PC-3 (cell line): ENCODE measurements at regions not wholly inside any gene's neighbourhood (a gene's known extent, or its start where the extent isn't known, plus 50 kb on each side); places are given as distances from the start of the nearest gene placed in this dataset.

Experiments
- ATAC-seq: fragments of 200-7000 bp; cut with Tn5 transposase; 2 replicates; pipeline ENCODE4 v1.9.1; 2020; ENCODE audit warnings: mild to moderate bottlenecking, moderate library complexity
- BruUV-seq: library from RNA; stranded (reverse); fragments of 400-500 nt; replicated peaks from 2 replicates; lab custom pipeline; 2021; lab: Mats Ljungman, UMichigan
- CTCF ChIA-PET: fragments of 300-600 bp; sonication (Branson Sonifier 250); formaldehyde crosslinking; loops from one replicate; lab custom pipeline; 2022; ENCODE audit warnings: antibody characterized with exemption; lab: Charles Lee
- POLR2A ChIA-PET: fragments of 300-600 bp; sonication (Branson Sonifier 250); formaldehyde crosslinking; loops from one replicate; lab custom pipeline; 2022; ENCODE audit warnings: antibody characterized with exemption; ENCODE audit not compliant: unreplicated experiment; lab: Charles Lee
- DNase-seq: peaks from one replicate; pipeline ENCODE4 v3.0.0-alpha.2; 2015
- H2AFZ ChIP-seq: fragments of 300-600 bp; sonication (generic); 2 replicates; pipeline ENCODE4 v1.6.0; 2016; ENCODE audit warnings: antibody characterized with exemption, low read length
- H3F3A ChIP-seq: fragments of 300-600 bp; sonication (generic); one replicate; pipeline ENCODE4 v1.6.0; 2017; ENCODE audit warnings: antibody characterized with exemption, low read length, control low read depth, mild to moderate bottlenecking; ENCODE audit not compliant: unreplicated experiment
- H3K27ac ChIP-seq: fragments of 300-600 bp; sonication (generic); 2 replicates; pipeline ENCODE4 v1.5.1; 2016; ENCODE audit warnings: mild to moderate bottlenecking, low read length
- H3K27me3 ChIP-seq: fragments of 300-600 bp; sonication (generic); 2 replicates; pipeline ENCODE4 v1.6.1; 2016; ENCODE audit warnings: low read length, mixed read lengths
- H3K36me3 ChIP-seq: fragments of 300-600 bp; sonication (generic); 2 replicates; pipeline ENCODE4 v1.6.1; 2016; ENCODE audit warnings: low read depth, mixed run types, low read length, mixed read lengths
- H3K4me1 ChIP-seq: fragments of 300-600 bp; sonication (generic); 2 replicates; pipeline ENCODE4 v1.5.1; 2016; ENCODE audit warnings: low read length; ENCODE audit not compliant: insufficient read depth
- H3K4me2 ChIP-seq: fragments of 300-600 bp; sonication (generic); 2 replicates; pipeline ENCODE4 v1.6.0; 2016; ENCODE audit warnings: low read length
- H3K4me3 ChIP-seq: fragments of 300-600 bp; sonication (generic); 2 replicates; pipeline ENCODE4 v1.5.1; 2016; ENCODE audit warnings: mild to moderate bottlenecking, low read length, mixed read lengths
- H3K79me2 ChIP-seq: fragments of 300-600 bp; sonication (generic); 2 replicates; pipeline ENCODE4 v1.6.1; 2017; ENCODE audit warnings: low read length, mixed read lengths
- H3K9ac ChIP-seq: fragments of 300-600 bp; sonication (generic); 2 replicates; pipeline ENCODE4 v1.6.0; 2016; ENCODE audit warnings: mild to moderate bottlenecking, low read length
- H3K9me2 ChIP-seq: fragments of 300-600 bp; sonication (generic); replicated peaks from 2 replicates; pipeline ENCODE4 v1.6.1; 2016; ENCODE audit warnings: mixed run types, low read length, mixed read lengths
- H3K9me3 ChIP-seq: fragments of 300-600 bp; sonication (generic); 2 replicates; pipeline ENCODE4 v1.6.1; 2016; ENCODE audit warnings: low read length, mixed read lengths
- H4K20me1 ChIP-seq: fragments of 300-600 bp; sonication (generic); 2 replicates; pipeline ENCODE4 v1.6.1; 2016; ENCODE audit warnings: low read length, mixed read lengths
- EZH2 ChIP-seq: fragments of 300-600 bp; sonication (generic); IDR thresholded peaks from one replicate; pipeline ENCODE4 v1.6.1; 2017; ENCODE audit warnings: antibody characterized with exemption, mild to moderate bottlenecking, low read length; ENCODE audit not compliant: unreplicated experiment
- EZH2phosphoT487 ChIP-seq: fragments of 300-600 bp; sonication (generic); IDR thresholded peaks from 2 replicates; pipeline ENCODE4 v1.6.1; 2018; ENCODE audit warnings: mild to moderate bottlenecking, antibody characterized with exemption, low read length, borderline replicate concordance
- intact Hi-C: fragments of 100-400 bp; cut with micrococcal nuclease; formaldehyde crosslinking; loops from 2 replicates; pipeline ENCODE4 v1.9.0; 2023
- TF ChIP-seq, protein P1 (sequence below): fragments of 300-600 bp; sonication (generic); conservative IDR thresholded peaks from 2 replicates; pipeline ENCODE4 v1.5.1; 2017; ENCODE audit warnings: antibody characterized with exemption, low read depth, mild to moderate bottlenecking, low read length

DNA sequence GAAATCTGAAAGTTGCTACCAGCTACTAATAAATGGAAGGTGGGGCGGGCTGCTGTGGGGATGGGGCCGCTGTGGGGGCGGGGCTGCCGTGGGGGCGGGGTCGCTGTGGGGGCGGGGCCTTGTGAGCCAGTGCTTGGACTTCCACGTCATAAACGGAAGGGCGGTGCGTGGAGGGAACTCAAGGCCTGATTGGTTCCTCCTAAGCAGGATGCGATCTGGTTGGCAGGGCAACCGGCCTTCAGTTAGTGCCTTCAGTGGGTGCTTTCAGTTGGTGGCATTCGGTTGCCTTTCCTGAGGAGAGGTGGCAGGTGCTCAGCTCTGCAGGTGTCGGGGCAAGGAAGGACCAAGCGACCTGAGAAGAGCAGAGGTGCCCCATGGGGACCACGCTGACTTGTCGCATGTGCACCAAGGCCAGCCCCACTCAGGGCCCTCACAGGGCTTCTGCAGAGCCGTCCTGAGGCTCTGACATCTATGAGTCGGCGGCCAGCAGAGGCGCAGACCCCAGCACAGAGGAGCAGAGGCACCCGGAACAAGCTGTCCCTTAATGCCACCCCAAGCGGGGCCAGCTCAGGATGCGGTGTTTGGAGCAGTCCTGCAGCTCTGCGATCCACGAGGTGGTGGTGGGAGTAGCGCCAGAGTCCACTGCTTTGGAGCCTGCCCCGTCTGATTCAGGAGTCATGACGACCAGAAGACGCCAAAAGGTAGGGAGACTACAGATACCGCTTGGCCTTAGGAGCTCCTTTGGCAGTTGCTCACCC, 54.4 kb upstream of the PDSS1 start:
- no peaks in the 10 kb centered on the region for H4K20me1 ChIP-seq
- no peak overlapping the region for H3K4me2 ChIP-seq
- POLR2A ChIA-PET = no interaction called here
- H3K4me1 ChIP-seq = no peaks in the 10 kb centered on the region
- no peak overlapping the region for H3K9ac ChIP-seq
- no peak overlapping the region for H2AFZ ChIP-seq
- CTCF ChIA-PET = no interaction called here
- H3K79me2 ChIP-seq = no peaks in the 10 kb centered on the region
- TF ChIP-seq EZH2 (no peak), EZH2phosphoT487 (no peak)
- TF ChIP-seq, protein P1, sequence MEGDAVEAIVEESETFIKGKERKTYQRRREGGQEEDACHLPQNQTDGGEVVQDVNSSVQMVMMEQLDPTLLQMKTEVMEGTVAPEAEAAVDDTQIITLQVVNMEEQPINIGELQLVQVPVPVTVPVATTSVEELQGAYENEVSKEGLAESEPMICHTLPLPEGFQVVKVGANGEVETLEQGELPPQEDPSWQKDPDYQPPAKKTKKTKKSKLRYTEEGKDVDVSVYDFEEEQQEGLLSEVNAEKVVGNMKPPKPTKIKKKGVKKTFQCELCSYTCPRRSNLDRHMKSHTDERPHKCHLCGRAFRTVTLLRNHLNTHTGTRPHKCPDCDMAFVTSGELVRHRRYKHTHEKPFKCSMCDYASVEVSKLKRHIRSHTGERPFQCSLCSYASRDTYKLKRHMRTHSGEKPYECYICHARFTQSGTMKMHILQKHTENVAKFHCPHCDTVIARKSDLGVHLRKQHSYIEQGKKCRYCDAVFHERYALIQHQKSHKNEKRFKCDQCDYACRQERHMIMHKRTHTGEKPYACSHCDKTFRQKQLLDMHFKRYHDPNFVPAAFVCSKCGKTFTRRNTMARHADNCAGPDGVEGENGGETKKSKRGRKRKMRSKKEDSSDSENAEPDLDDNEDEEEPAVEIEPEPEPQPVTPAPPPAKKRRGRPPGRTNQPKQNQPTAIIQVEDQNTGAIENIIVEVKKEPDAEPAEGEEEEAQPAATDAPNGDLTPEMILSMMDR = no peak
- H3K27me3 ChIP-seq = peaks cover 16% of the 10 kb centered on the region; the same call in 1 of the 2 replicates
- DNase-seq = no peak
- H3K4me3 ChIP-seq = no peak overlapping the region
- no peaks in the 10 kb centered on the region for H3F3A ChIP-seq
- H3K9me3 ChIP-seq = no peaks in the 10 kb centered on the region
- no peaks in the 10 kb centered on the region for H3K9me2 ChIP-seq
- ATAC-seq = no peak
- no peak overlapping the region for H3K27ac ChIP-seq
- intact Hi-C loops = no loop called here
- no TSS peak for BruUV-seq
- no peaks in the 10 kb centered on the region for H3K36me3 ChIP-seq

DNA sequence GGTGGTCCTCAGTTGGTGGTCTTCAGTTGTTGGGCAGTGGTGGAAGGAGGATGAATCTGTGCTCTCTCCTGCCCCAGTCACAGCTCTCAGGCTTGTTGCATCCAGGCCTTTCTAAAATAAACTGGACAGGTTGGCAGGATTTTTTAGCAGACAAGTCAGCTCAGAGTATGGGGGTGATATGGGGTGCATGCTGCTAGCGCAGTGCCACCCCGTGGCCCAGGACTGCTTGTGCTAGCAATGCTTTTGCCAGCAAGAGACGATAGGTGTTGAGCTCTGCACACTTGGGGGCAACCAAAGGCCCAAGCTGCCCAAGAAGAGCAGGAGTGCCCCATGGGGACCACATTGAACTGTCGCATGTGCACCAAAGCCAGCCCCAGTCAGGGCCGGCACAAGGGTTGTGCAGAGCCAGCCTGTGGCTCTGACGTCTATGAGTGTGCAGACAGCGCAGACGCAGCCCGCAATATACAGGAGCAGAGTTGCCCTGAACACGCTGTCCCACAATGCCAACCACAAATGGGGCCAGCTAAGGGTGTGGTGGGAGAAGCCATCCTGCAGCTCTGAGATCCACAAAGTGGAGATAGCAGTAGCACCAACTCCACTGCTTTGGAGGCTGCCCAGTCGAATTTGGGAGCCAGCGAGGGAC, 49.8 kb upstream of the PDSS1 start:
- POLR2A ChIA-PET = no interaction called here
- no peaks in the 10 kb centered on the region for H4K20me1 ChIP-seq
- no peak for DNase-seq
- H3K27ac ChIP-seq = no peak overlapping the region
- H3K4me3 ChIP-seq = no peak overlapping the region
- 0 out of 2 replicates have a peak, but pooled peaks cover 12% of the 10 kb centered on the region for H3K27me3 ChIP-seq
- no peak overlapping the region for H3K4me2 ChIP-seq
- no peak for ATAC-seq
- no peak overlapping the region for H2AFZ ChIP-seq
- no peaks in the 10 kb centered on the region for H3K9me3 ChIP-seq
- no peaks in the 10 kb centered on the region for H3K36me3 ChIP-seq
- H3K9me2 ChIP-seq = no peaks in the 10 kb centered on the region
- TF ChIP-seq EZH2 (no peak), EZH2phosphoT487 (no peak)
- TF ChIP-seq, protein P1 = no peak
- CTCF ChIA-PET = no interaction called here
- no peaks in the 10 kb centered on the region for H3F3A ChIP-seq
- no TSS peak for BruUV-seq
- H3K9ac ChIP-seq = no peak overlapping the region
- H3K79me2 ChIP-seq = no peaks in the 10 kb centered on the region
- intact Hi-C loops = no loop called here
- H3K4me1 ChIP-seq = no peaks in the 10 kb centered on the region
